AG04449 (cell line): ENCODE measurements at regions not wholly inside any gene's neighbourhood (a gene's known extent, or its start where the extent isn't known, plus 50 kb on each side); places are given as distances from the start of the nearest gene placed in this dataset.
"Not testable (repeated sequence)": the region's sequence is repeated elsewhere in the genome, so short reads cannot be mapped to it uniquely, and the experiment has no call there.

Experiments used
- CTCF ChIA-PET: fragments of 350-600 bp; formaldehyde crosslinking; extraction: SDS; loops from one replicate; lab custom pipeline; 2021; ENCODE audit warnings: antibody characterized with exemption; lab: Yijun Ruan, JAX
- POLR2A ChIA-PET: fragments of 400-600, 350-600 bp; formaldehyde crosslinking; extraction: SDS; loops from one replicate; lab custom pipeline; 2020; ENCODE audit warnings: antibody characterized with exemption, inconsistent platforms; lab: Yijun Ruan, JAX
- DNase-seq: peaks from one replicate; pipeline ENCODE4 v3.0.0-alpha.2; 2010; ENCODE audit warnings: low read depth, low spot score
- H3K4me3 ChIP-seq: 2 replicates; pipeline ENCODE4 v1.5.1; 2011; ENCODE audit warnings: low read depth, mild to moderate bottlenecking, control low read depth, low read length
- TF ChIP-seq, protein P1 (sequence below): IDR thresholded peaks from one replicate; pipeline ENCODE4 v1.5.1; 2011; ENCODE audit warnings: mild to moderate bottlenecking, moderate library complexity, low read length, control low read depth, inconsistent platforms; ENCODE audit not compliant: insufficient read depth; ENCODE audit errors: missing control alignments

DNA sequence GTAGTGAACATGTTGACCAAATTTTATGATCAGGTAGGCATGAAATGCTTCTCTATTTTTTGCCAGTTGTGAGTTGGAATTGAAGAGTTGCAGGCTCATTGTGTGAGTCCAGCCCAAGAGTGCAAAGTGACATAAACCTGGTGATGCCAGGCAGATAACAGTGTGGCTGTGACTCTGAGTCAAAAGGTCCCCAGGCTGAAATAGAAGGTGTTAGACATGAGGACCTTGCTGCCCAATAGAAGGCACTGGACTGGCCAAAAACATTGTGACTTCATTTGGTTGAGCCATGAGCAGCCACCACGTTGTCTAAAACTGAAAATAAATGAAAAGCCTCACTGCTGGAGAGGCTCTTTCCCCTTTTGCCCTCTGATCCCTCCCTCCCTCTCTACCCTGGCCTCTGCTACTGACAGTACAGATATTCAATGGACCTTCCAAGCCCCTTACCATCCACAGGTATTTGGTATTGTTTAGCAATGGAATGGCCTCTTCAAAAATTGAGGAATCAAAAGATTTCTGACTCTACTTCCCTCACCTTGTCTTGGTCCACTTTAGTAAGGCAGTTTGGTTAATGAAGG, 67.8 kb upstream of the ABCD3 start:
- ChIA-PET POLR2A (no interaction called here), CTCF (interaction anchor here (1.4 kb wide), 1 partner anchor 10 kb away, joined by 3 read pairs; no protein-coding TSS in a partner anchor)
- DNase-seq: no peak
- no peak overlapping the region for H3K4me3 ChIP-seq
- TF ChIP-seq, protein P1, sequence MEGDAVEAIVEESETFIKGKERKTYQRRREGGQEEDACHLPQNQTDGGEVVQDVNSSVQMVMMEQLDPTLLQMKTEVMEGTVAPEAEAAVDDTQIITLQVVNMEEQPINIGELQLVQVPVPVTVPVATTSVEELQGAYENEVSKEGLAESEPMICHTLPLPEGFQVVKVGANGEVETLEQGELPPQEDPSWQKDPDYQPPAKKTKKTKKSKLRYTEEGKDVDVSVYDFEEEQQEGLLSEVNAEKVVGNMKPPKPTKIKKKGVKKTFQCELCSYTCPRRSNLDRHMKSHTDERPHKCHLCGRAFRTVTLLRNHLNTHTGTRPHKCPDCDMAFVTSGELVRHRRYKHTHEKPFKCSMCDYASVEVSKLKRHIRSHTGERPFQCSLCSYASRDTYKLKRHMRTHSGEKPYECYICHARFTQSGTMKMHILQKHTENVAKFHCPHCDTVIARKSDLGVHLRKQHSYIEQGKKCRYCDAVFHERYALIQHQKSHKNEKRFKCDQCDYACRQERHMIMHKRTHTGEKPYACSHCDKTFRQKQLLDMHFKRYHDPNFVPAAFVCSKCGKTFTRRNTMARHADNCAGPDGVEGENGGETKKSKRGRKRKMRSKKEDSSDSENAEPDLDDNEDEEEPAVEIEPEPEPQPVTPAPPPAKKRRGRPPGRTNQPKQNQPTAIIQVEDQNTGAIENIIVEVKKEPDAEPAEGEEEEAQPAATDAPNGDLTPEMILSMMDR: no peak

DNA sequence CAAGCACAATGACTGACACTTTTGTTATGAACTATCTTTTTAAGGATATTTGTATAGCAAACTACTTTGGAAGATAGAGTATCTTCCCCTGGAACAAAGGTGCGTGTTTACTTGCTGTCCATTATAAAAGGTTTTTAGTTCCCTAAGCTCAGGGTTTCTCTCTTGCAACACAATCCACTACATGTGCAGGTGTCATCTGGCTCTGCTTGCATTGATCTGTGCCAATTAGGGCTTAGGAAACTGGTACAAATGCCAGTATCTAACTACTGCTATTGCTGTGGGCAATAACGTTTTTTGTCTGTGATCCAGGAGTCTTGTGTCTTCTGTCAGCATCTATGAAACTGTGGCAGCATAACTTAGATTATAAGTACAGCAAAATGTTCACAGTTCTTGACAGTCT, 68.3 kb upstream of the ABCD3 start:
- DNase-seq: no peak
- CTCF ChIA-PET: interaction anchor here (1.4 kb wide), 1 partner anchor 9 kb away, joined by 3 read pairs; no protein-coding TSS in a partner anchor
- POLR2A ChIA-PET: no interaction called here
- TF ChIP-seq, protein P1: no peak
- no peak overlapping the region for H3K4me3 ChIP-seq

DNA sequence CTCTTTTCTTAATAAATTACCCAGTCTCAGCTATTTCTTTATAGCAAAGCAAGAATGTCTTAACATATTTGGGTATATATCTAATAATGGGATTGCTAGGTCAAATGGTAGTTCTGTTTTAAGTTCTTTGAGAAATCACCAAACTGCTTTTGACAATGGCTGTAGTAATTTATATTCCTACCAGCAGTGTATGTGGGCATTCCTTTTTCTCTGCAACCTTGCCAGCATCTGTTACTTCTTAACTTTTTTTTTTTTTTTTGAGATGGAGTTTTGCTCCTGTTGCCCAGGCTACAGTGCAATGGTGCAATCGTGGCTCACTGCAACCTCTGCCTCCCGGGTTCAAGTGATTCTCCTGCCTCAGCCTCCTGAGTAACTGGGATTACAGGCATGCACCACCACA, 69.8 kb upstream of the ABCD3 start:
- DNase-seq, H3K4me3 ChIP-seq, POLR2A ChIA-PET: not testable (repeated sequence)
- CTCF ChIA-PET: interaction anchor here (29.0 kb wide), 1 partner anchor 313 kb away, joined by 1945 read pairs; no protein-coding TSS in a partner anchor

DNA sequence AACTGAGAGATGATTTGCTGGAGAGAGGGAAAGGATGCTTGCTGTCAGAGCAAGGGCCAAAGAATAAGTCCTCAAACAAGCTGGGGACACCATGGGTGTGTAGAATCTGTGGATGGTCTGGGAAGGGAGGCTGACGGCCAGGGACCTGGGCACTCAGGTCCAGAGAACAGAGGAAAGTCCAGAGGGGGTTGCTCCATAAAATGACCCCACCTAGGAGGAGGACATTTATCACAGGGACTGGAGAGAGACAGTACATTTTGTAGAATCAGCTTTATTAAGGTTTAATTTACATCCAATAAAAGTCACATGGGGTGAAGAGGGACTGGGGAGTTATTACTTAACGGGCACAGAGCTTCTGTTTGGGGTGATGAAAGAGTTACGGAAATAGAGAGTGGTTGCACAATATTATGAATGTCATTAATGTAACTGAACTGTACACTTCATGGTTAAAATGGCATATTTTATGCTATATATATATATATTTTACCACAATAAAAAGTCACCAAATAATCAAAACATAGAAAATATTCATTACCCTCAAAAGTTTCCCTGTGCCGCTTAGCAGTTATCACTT, 73.0 kb upstream of the ABCD3 start:
- CTCF ChIA-PET: interaction anchor here (3.0 to 29.0 kb wide), 3 partner anchors 10 to 310 kb away, joined by 16 to 1945 read pairs (median 726); no protein-coding TSS in a partner anchor
- no peak overlapping the region for H3K4me3 ChIP-seq
- POLR2A ChIA-PET: no interaction called here
- no peak for DNase-seq
- TF ChIP-seq, protein P1: no peak

DNA sequence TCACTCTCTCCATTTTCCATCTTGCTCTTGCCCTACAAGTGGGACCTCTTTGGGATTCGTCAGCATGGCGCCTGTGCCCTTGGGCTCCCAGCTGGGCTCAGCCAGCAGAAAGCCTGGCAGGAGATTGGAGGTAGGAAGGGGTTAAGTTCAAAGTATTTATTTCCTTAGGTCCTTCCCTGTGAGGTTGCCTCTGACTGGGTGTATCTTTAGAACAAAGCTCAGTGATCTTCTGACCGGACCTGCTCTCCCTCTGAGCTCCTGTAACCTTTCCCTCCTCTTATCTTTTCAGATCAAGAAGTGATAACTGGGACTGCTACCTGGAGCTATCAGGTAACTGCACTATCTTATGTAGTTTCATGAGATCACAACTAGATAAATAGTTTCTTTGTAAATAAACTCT, 75.8 kb upstream of the ABCD3 start:
- ChIA-PET POLR2A (no interaction called here), CTCF (interaction anchor here (0.9 to 29.0 kb wide), 5 partner anchors 9 to 433 kb away, joined by 3 to 1945 read pairs (median 127); no protein-coding TSS in a partner anchor)
- no peak overlapping the region for H3K4me3 ChIP-seq
- TF ChIP-seq, protein P1: no peak
- no peak for DNase-seq

DNA sequence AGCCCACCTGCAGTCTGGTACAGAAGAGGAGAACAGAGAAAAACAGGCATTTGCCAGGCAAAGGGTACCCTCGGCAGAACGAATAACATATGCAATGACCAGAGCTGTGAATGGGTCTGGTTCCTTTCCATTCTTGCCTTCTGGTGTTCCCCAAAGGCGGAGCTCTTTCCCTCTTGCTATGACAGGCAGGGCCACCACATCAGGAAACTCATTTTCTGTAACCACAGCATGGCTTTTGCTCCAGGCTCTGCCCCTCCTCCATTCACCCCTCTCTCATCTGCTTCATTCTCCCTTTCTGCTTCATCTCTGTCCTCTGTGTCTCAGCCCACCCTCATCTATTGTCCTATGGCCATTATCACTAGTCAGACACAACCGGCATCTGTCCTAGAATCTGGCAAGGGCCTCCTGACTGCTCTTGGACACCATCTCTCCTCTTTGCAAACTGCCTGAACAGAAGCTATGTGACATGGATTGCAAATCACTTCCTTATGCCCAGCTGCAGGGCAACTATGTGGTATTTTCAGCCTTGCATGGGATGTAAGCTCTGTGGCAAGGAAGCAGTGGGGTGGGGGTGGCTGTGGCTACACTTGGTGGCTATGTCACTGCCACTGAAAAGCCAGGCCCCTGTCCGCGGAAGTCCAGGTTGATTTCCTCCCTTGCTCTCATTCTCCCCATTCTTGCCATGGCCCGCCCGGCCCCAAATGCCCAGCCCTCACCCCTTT, 78.8 kb upstream of the ABCD3 start:
- no peak overlapping the region for H3K4me3 ChIP-seq
- CTCF ChIA-PET: interaction anchor here (1.3 to 29.0 kb wide), 6 partner anchors 7 to 304 kb away, joined by 3 to 1945 read pairs (median 66); no protein-coding TSS in a partner anchor
- TF ChIP-seq, protein P1: no peak
- no peak for DNase-seq
- POLR2A ChIA-PET: no interaction called here
